GM12875 (cell line): ENCODE measurements at regions not wholly inside any gene's neighbourhood (a gene's known extent, or its start where the extent isn't known, plus 50 kb on each side); places are given as distances from the start of the nearest gene placed in this dataset.

Experiments used
- H3K4me3 ChIP-seq: one replicate; pipeline ENCODE4 v1.5.1; 2011; ENCODE audit warnings: low read depth, low read length, control low read depth
- TF ChIP-seq, protein P1 (sequence below): IDR thresholded peaks from 2 replicates; pipeline ENCODE4 v1.5.1; 2011; ENCODE audit warnings: low read depth, mild to moderate bottlenecking, control low read depth, inconsistent platforms, low read length, moderate library complexity, borderline replicate concordance; ENCODE audit not compliant: insufficient read depth

DNA sequence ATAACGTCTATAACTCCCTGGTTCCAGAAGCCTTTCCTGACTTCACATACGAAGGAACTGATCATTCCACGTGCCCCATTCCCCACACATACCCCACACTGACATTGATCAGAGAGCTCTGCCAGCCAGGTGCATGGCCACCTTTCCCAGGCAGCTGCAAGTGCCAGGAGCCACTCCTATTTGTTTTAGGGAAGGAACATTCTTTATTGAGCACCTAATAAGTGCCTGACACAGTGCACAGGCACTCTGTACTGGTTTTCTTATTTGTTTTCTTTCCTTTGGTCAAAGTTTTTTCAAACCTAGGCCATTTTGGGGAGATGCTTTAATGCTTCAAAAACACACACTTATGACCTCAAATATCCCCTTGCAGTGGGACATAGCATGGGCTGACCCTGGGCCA lies 50.0 kb downstream of the PITPNM2 start:
- H3K4me3 ChIP-seq: no peak overlapping the region
- TF ChIP-seq, protein P1, sequence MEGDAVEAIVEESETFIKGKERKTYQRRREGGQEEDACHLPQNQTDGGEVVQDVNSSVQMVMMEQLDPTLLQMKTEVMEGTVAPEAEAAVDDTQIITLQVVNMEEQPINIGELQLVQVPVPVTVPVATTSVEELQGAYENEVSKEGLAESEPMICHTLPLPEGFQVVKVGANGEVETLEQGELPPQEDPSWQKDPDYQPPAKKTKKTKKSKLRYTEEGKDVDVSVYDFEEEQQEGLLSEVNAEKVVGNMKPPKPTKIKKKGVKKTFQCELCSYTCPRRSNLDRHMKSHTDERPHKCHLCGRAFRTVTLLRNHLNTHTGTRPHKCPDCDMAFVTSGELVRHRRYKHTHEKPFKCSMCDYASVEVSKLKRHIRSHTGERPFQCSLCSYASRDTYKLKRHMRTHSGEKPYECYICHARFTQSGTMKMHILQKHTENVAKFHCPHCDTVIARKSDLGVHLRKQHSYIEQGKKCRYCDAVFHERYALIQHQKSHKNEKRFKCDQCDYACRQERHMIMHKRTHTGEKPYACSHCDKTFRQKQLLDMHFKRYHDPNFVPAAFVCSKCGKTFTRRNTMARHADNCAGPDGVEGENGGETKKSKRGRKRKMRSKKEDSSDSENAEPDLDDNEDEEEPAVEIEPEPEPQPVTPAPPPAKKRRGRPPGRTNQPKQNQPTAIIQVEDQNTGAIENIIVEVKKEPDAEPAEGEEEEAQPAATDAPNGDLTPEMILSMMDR: no peak

DNA sequence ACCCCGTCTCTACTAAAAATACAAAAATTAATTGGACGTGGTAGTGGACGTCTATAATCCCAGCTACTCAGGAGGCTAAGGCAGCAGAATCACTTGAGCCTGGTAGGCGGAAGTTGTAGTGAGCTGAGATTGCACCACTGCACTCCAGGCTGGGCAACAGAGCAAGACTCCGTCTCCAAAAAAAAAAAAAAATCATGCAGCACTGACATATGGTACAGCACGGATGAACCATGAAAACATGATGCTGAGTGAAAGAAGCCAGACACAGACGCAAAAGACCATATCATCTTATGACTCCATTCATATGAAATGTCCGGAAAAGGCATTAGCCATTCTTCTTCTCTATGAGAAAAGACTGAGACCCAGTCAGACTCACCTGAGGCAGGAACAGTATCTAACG lies 50.4 kb downstream of the PITPNM2 start:
- H3K4me3 ChIP-seq: no peak overlapping the region
- TF ChIP-seq, protein P1: no peak

DNA sequence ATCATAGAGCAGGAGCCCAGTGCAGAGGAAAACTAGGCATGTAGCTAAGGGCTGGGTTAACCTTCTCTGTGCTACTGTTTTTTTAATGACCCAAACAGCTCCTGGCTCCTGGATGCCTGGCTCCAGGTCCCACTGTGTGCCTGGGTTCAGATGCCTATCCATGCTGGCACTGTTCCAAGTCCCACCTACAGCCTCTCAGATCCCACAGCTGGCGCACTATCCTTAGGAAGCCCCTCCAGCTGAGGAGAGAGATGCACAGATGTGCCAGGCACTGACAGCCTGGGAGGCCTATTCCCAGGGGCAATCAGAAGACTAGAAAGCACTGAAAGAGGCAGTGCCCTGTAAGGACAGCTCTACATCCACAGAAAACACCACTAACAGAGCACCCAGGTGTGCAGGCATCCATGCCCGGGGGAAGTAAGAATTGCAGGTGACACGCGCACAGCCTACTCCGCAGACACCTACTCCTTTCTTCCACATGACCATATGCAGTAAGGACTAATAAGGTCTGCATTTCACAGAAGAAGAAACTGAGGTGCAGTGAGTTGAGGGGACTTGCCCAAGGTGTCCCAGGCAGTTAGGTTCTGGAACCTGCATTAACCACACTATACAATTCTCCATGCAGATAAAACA lies 51.2 kb downstream of the PITPNM2 start:
- TF ChIP-seq, protein P1: no peak
- no peak overlapping the region for H3K4me3 ChIP-seq

DNA sequence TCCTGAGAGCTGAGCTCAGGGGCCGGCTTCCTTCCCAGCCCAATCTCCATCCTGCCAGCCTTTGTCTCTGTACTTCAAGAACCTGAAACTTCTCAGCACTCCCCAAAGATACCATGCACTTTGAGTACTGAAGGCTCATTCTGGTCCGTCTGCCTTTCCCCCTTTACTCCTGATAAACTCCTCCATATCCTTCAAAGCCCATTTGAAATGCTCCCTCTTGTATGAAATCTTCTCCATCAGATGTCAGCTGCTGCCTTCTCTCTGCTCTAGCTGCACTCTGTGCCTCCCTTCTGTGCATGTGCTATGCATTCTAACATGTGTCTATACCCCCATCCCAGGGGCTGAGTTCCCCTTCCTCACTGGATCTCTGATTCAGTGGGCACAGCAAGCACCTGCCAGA lies 52.1 kb downstream of the PITPNM2 start:
- TF ChIP-seq, protein P1: no peak
- no peak overlapping the region for H3K4me3 ChIP-seq

DNA sequence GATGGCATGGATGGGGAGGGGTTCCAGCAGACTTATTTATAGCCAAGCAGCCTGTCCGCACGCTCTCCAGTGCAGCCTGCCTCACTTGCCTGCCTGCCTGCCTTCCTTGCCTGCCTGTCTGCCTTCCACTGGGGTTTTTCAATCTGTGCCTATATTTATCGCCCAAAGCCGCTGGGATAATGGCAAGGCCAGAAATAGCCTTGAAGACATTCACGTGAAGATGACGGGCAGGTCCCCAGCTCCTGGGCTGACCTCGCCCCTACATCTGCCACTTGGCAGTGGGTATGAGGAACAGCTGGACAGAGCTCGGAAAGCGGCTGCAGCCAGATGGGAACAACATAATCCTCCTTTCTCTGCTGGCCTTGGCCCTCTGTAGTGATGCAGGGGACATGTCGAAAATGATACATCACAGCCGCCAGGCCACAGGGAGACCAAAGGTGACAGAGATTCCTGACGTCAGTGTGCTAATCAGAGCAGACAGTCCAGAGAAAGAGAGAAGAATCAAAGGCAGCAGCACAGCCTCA lies 53.3 kb downstream of the PITPNM2 start:
- TF ChIP-seq, protein P1: no peak
- H3K4me3 ChIP-seq: no peak overlapping the region

DNA sequence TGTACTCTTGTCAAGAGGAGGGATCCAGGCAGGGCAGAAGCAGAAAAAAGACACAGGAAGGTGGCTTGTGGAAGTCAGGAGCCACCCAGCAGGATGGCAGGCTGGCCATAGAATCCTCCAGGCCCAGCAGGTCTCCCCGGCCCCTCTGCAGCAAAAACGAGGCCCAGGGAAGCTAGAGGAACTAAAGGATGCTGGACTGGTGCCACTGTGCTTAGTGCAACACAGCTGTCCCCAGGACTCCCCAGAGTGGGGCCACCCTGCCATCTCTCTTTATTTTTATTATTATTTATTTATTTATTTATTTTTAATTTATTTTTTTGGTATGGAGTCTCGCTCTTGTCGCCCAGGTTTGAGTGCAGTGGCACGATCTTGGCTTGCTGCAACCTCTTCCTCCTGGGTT lies 54.1 kb downstream of the PITPNM2 start:
- TF ChIP-seq, protein P1: no peak
- no peak overlapping the region for H3K4me3 ChIP-seq

DNA sequence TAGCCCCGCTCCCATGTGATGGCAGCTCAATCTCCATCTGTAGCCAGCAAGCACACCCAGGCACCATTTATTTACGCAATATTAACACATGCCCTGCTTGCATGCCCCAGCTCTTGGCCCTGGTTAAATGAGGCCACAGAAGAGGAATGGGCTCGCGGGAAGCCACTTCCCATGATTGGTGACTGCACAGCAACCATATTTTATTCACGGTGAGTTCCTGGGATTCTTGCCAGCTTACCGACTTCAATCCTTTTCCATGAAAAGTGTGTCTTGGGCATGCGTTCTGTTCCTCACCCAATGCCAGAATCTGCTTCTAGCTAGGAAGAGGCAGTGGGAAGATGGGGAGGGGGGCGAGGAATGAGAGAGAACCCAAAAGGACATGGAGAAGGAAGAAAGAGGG lies 54.7 kb downstream of the PITPNM2 start:
- TF ChIP-seq, protein P1: no peak
- H3K4me3 ChIP-seq: no peak overlapping the region
